Suppressor macrophage (primary cell): ENCODE measurements at regions not wholly inside any gene's neighbourhood (a gene's known extent, or its start where the extent isn't known, plus 50 kb on each side); places are given as distances from the start of the nearest gene placed in this dataset.
"Not testable (repeated sequence)": the region's sequence is repeated elsewhere in the genome, so short reads cannot be mapped to it uniquely, and the experiment has no call there.

Source experiments
- DNase-seq, 4 experiments: peaks; one replicate each; pipeline ENCODE4 v3.0.0-alpha.2; 2020 to 2022

DNA sequence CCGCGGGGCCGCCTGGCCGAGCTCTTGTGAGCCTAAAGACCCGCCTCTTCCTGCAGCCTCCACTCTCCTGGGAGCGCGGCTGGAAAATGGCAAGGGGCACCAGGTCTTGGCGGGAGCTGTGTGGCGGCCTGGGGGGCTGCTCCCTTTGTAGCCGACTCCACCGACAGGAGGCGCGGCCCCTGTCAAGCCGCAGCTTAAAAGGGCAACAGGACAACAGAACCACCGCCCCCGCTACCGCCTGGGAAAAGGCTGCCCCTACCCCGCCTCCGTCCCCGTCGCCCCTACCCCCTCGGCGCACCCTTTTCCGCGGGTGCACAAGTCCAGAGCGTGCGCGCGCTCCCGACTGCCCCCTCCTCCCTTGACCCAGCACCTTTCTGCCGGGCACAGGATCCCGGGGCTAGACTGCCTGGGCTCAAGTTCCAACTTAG, 60.3 kb downstream of the GOLGA8K start:
- DNase-seq, result peak in 2 of 4 experiments; percentile 0 to 20

DNA sequence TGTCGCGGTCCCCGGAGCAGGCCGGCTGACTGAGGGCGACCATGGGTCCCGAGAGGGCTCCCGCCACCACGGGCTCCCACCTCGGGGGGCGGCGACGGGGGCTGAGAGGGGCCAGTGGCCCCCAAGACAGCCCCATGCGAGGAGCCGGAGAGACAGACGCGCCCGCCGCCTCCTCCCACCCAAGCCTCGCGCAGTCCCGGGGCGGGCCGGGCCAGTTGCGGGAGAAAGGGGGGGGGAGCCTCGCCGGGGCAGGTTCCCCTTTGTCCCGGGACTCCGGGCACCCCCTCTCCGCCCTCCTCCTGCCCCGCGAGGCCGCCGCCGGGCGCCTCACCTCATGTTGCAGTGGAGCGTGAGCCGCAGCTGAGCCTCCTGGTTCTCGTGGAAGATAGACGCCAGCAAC, 60.8 kb downstream of the GOLGA8K start:
- DNase-seq, result peak in 2 of 4 experiments; percentile 1 to 3

DNA sequence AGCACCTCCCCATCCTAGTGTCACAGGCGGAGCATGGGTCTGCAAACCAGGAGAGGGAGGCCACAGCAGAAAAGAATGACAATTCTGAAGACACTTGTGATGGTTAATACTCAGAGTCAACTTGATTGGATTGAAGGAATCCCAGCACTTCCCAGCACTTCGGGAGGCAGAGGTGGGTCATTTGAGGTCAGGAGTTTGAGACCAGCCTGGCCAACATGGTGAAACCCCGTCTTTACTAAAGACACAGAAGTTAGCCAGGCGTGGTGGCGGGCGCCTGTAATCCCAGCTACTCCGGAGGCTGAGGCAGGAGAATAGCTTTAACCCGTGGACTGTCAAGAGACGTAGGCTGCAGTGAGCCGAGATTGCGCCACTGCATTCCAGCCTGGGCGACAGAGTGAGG, 61.6 kb downstream of the GOLGA8K start:
- not testable (repeated sequence) for DNase-seq

DNA sequence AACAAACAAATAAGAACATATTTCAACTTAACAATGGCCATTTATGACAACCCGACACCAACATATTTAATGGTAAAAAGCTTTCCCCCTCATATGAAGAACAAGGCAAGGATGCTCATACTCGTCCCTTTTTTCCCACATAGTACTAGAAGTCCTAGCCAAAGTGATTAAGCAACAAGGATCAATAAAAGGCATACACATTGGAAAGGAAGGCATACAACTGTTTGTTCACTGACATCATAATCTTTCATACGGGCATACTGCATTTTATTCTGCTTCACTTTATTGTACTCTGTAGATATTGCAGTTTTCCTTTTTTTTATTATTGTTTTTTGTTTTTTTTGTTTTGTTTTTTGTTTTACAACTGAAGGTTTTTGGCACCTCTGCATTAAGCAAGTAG, 66.3 kb downstream of the GOLGA8K start:
- not testable (repeated sequence) for DNase-seq

DNA sequence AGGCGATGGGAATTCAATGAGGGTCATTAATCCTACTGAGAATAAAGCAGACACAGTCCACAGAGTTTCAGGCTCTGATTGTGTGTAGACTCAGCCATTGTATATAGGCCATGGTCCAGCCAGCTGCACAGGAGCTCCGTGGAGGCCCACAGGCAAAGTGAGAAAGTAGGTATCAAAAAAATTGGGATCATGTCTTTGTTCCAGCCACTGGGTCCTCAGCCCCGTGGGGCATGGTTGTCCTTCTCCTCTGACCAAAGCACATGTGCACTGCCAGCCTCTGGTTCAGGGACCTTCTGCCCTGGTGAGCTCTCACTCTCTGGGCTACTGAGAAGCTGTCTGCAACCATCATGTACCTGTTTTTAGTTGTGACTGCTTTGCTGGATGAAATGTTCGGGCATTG, 79.7 kb downstream of the GOLGA8K start:
- DNase-seq, result not testable (repeated sequence)

DNA sequence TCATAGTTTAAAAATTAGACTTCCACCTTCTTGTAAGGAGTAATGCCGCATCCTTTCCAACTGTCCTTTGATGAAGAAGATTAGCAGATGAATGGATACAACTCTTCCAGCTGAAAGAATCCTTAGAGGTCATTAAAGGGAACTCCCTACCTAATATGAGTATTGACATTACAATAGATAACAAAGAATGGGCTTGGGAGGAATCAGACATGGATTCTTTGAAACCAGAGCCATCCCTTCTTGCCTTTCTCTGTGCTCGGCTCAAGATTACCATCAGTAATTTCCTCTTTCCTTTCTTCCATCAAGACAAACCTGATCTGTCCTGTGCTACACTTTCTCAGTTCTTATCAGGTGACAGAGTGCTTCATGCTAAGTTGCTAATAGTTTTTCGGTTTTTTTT, 83.8 kb downstream of the GOLGA8K start:
- DNase-seq, result not testable (repeated sequence)

DNA sequence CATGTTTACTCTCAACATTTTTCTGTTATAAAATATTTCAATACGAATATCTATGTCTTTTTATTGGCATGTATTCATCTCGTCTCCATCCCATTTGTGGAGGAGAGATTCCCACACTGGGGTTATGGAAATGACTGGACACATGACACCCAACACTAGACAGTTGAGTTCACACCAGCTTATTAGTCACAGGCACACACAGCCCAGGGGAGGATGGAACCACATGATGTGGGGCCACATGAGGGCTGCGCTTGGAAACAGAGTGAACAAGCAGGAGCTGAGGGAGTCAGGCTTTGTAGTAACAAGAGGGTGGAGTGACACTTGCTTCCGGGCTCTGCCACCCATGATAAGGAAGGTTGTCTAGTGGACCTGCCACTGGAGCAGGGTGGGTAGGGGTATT, 86.6 kb downstream of the GOLGA8K start:
- not testable (repeated sequence) for DNase-seq

DNA sequence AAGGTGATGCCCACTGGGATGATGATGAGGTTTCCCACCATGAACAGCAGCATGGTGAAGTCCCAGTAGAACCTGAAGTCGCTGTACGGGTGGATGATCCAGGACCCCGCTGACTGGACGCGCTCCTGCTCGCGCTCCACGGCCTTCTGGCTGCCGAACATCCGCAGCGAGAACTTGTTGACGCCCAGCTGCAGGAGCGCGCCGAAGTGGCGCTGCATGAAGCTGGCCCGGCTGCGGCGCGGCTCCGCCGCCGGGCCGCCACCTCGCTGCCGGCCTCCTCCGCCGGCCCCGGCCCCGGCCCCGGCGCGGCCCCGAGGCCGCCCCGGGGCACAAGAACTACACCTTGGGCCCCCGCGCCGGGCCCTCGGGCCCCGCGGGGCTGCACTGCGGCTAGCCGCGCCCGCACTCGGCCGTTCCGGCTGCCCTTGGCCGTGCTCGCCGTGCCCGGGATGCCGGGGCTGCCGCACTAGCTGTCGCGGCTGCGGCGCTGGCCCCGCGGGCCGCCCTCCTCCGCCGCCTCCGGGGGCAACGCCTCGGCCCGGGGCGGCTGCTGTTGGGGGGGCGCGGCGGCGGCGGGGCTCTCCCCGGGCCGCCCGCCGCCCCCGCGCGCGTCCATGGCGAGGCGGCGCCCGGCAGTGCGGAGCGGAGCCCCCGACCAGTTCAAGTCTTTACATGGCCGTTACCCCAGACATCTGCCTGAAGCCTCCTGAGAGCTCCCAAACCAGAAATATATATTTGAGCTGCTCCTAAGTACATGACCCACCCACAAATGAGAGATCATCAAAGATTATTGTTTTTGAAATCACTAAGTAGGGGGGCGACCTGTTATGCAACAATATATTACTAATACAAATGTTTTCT, 87.8 kb downstream of the GOLGA8K start:
- not testable (repeated sequence) for DNase-seq

DNA sequence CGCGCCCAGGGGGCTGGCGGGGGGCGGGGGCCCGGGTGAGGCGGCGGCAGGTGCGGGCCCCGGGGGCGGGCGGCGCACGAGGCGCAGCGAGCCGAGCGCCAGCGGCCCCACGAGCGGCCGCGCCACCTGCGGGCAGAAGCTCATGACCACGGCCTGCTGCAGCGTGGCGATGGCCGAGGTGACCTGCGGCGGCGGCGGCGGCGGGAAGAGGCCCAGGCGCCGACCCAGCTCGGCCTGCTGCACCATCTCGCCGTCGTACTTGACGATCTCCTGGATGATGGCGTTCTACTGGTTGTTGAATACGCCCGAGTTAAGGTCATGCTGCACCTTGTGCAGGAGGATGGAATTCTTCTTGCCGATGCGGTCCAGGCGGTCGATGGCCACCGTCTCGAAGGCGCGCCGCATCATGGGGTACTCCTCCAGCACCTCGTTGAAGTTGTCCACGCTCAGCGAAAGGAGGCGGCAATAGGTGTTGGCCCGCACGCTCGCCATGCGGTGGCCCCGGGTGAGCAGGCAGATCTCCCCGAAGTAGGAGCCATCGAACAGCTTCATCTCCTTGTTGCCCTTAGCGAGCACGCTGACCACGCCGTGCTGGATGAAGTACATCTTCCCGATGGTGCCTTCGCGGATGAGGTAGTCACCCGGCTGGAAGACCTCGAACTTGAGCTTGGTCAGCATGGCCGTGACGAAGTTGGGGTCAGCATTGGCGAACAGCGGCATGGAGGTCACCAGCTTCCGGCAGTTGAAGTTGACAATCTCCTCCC, 89.5 kb downstream of the GOLGA8K start:
- not testable (repeated sequence) for DNase-seq

DNA sequence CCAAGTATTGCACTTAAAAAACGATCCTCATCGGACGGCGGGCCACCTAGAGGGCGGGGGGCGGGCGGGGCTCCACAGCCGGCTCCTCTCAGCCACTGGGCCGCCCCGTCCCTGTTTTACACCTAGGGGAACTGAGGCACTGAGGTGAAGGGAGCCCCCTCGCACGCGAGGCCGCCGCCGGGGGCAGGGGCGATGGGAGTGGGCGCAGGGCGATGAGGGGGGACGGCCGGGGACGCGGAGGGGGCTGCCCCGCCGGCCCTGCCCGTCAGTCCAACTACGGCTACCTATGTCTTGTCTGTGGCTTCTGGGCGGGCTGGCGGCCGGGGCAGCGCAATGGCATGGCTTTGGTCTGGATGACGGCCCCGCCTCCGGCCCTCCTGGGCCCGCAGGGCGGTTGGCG, 90.4 kb downstream of the GOLGA8K start:
- DNase-seq, result not testable (repeated sequence)

DNA sequence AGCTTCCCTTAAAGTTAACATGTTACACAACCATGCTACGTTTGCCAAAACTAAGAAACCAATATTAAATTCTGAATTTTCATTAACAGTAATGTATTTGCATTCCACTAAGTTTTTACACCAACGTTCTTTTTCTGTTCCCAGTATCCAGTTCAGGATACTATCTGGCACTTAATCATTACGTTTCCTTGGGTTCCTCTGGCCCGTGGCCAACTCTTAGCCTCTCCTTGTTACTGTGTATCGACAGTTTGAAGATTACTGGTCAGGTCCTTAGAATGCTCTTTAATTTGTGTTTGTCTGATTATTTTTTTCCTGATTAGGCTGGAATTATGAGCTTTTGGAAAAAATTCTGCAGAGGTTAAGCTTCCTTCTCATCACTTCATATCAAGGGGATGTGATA, 95.5 kb downstream of the GOLGA8K start:
- DNase-seq, result not testable (repeated sequence)

DNA sequence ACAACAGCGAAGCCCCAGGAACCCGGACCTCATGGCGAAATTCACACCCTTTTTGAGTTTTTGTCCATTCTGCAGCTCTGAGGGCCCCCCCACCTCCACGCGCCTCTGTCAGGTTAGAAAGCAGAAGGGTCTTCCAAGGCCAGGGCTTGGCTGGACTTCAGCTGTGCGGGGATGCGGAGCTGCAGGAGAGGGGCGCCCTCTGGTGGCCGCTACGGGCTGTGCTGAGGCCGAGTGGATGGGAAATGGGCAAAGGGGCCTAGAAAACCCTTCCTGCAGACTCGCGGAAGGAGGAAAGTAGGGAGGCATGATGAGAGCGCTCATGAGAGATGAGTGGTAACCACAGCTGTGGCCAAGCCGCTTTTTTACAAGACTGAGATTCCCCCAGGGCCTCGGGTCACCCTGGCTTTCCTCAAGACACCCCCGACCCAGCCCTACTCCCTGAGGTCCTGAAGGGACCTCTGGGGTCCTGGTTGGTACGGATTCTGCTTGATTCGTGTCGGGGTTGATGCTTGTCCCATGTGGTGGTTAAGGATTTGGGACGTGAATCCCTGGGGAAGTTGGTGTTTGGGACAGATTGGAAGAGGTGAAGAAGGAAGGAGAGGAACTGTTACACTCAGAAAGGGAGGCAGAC, 126.8 kb downstream of the GOLGA8K start:
- DNase-seq, result not testable (repeated sequence)

DNA sequence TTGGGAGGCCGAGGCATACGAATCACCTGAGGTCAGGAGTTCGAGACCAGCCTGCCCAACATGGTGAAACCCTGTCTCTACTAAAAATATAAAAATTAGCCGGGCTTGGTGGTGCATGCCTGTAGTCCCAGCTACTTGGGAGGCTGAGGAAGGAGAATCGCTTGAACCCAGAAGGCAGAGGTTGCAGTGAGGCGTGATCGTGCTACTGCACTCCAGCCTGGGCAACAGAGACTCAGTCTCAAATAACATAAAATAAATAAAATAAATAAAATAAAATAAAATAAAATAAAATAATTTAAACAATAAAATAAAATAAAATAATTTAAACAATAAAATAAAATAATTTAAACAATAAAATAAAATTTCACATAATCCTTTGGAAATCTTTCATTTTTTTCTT, 149.1 kb downstream of the GOLGA8K start:
- not testable (repeated sequence) for DNase-seq

DNA sequence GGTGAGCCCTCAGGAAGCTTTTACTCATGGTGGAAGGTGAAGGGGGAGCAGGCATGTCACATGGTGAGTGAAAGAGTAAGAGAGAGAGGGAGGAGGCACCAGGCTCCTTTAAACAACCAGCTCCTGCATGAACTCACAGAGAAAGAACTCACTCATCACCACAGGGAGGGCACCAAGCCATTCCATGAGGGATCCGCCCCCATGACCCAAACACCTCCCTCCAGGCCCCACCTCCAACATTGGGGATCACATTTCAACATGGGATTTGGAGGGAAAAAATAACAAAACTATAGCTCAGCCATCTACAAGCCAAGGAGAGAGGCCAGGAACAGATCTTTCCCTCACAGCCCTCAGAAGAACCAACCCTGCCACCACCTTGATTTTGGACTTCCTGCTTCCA, 153.9 kb downstream of the GOLGA8K start:
- not testable (repeated sequence) for DNase-seq

DNA sequence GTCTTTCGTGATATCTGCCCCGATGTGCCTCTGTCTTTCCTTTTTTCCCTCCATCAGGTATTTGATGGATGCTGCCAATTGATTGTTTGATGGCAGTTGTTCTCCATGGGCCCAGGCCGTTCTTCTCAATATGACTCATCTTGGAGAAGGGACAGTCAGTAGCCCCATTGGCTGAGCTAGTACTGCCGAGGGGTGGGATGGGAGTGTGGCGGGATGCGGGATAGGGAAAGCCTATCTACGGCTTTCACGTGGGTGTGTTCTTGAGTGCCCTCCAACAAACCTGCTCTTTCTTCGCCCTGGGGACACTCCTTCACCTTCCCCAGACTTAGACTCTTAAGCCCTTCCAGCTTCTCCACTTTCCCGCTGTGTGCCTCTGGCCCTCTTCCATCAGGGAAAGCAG, 159.4 kb downstream of the GOLGA8K start:
- DNase-seq, result not testable (repeated sequence)

DNA sequence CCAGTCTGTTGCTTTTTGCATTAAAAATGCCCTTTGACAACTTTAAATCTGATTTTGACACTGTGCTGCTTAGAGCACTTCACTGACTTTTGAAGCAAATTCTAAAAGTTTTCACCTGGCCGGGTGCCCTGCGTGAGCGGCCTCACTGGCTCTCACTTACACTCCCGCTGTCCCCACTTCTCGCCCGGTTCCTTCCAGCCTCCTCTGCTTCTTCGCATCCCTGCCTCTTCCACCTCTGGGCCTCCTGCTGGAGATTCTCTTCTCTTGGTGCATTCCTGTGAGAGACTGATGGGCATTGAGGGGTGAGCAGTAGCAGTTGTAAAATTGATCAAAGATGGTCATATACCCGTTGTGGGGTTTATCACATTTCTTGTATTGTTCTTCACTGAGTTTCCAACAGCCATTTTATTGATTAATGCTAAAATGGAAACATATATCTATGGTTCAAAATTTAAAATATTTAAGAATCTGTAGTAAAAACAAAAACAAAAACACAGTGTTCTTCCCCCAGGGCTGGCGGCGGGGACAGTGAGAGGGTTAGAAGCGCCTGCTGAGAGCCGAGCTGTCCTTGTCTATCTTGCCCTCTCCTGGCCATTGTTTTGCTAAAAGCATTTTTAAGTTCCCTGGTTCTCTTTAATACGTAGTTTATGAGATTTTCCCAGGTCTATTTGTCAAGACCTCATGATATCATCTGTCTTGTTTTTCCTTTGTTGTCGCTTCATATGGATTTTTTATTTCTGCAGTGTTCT, 160.1 kb downstream of the GOLGA8K start:
- DNase-seq, result not testable (repeated sequence)

DNA sequence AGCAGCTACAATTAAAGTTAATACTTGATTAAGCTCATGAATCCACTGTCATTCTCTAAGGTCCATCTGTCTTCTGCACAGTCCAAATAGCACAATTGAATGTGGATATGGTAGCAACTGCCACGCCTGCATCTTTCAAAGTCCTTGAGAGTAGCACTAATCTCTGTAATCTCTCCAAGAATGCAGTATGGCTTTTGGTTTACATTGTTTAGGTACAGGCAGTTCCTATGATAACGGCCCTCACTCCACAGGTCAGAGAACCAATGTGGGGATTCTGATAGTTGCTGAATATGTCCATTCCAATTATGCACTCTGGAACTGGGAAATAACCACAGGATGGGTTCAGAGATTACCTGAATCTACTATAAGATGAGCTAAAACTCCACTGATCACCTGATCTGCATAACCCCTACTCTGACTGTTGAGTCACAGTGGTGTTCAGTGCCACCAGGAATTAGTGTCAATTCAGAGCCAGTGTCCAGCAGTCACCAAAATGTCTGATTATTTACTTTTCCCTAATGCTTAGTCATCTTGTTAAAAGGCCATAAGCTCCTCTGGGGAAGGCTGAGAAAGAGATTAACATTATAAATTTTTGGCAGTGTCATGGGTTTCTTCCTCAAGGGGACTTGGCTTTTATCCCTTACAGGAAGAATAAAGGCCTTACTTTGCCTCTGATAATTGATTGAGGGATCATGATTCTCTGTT, 175.5 kb downstream of the GOLGA8K start:
- not testable (repeated sequence) for DNase-seq

DNA sequence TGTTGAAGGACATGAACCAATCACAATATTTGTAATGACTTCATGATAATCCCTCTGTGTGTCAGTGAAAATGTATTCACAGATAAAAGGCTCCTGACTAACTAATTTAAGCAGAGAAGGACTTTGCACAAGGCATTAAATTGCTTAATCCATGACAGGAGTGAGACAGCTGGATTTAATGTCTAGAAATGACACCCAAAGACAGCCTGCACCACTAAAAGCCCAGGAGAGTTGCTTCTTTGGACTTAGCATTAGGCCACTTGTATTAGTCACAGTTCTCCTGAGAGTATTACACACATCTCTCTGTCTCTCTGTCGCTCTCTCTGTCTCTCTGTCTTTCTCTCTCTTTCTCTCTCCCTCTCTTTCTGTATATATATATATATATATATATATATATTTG, 180.4 kb downstream of the GOLGA8K start:
- DNase-seq, result no peak
